ENCODE measurements at regions not wholly inside any gene's neighbourhood (a gene's known extent, or its start where the extent isn't known, plus 50 kb on each side); places are given as distances from the start of the nearest gene placed in this dataset.
"Not testable (repeated sequence)": the region's sequence is repeated elsewhere in the genome, so short reads cannot be mapped to it uniquely, and the experiment has no call there.

- DNase-seq = no peak
Observed at GRCh38 chr9:71361357-71361756, 239.9 kb upstream of the TRPM3 start.

- DNase-seq = no peak
Observed at GRCh38 chr9:71357346-71357745, 235.9 kb upstream of the TRPM3 start.

- no peak for DNase-seq
Observed at GRCh38 chr9:71355884-71356283, 234.5 kb upstream of the TRPM3 start.

GRCh38 chr9:71353720-71354119, 232.3 kb upstream of the TRPM3 start:
- no peak for DNase-seq

- DNase-seq = no peak
Observed at GRCh38 chr9:71352837-71353236, 231.4 kb upstream of the TRPM3 start.

- no peak for DNase-seq
Observed at GRCh38 chr9:71349218-71349617, 227.8 kb upstream of the TRPM3 start.

- no peak for DNase-seq
Observed at GRCh38 chr9:71333321-71333720, 211.9 kb upstream of the TRPM3 start.

GRCh38 chr9:71331603-71332002, 210.2 kb upstream of the TRPM3 start:
- no peak for DNase-seq

- no peak for DNase-seq
Observed at GRCh38 chr9:71329873-71330272, 208.5 kb upstream of the TRPM3 start.

GRCh38 chr9:71326360-71326759, 204.9 kb upstream of the TRPM3 start:
- no peak for DNase-seq

- DNase-seq = no peak
Observed at GRCh38 chr9:71323357-71323756, 201.9 kb upstream of the TRPM3 start.

- DNase-seq = no peak
Observed at GRCh38 chr9:71322311-71322710, 200.9 kb upstream of the TRPM3 start.

- no peak for DNase-seq
Observed at GRCh38 chr9:71308454-71308853, 187.0 kb upstream of the TRPM3 start.

- DNase-seq = no peak
Observed at GRCh38 chr9:71306134-71306533, 184.7 kb upstream of the TRPM3 start.

- DNase-seq = no peak
Observed at GRCh38 chr9:71303351-71303750, 181.9 kb upstream of the TRPM3 start.

- DNase-seq = no peak
Observed at GRCh38 chr9:71302776-71303175, 181.4 kb upstream of the TRPM3 start.

- no peak for DNase-seq
Observed at GRCh38 chr9:71295928-71296327, 174.5 kb upstream of the TRPM3 start.

GRCh38 chr9:71286146-71286545, 164.7 kb upstream of the TRPM3 start:
- no peak for DNase-seq

- peak; percentile 54 for DNase-seq
Observed at GRCh38 chr9:71285191-71285656, 163.8 kb upstream of the TRPM3 start.

GRCh38 chr9:71282116-71282515, 160.7 kb upstream of the TRPM3 start:
- DNase-seq = not testable (repeated sequence)

GRCh38 chr9:71279151-71279739, 157.8 kb upstream of the TRPM3 start:
- no peak for DNase-seq

- no peak for DNase-seq
Observed at GRCh38 chr9:71273613-71274012, 152.2 kb upstream of the TRPM3 start.

- DNase-seq = no peak
Observed at GRCh38 chr9:71271602-71272001, 150.2 kb upstream of the TRPM3 start.

GRCh38 chr9:71270554-71270953, 149.1 kb upstream of the TRPM3 start:
- DNase-seq = no peak

- no peak for DNase-seq
Observed at GRCh38 chr9:71269859-71270258, 148.4 kb upstream of the TRPM3 start.
